ENCODE measurements at regions not wholly inside any gene's neighbourhood (a gene's known extent, or its start where the extent isn't known, plus 50 kb on each side); places are given as distances from the start of the nearest gene placed in this dataset.

GRCh38 chr14:85223667-85224066, 306.3 kb upstream of the FLRT2 start:
- TF ChIP-seq, protein P1, sequence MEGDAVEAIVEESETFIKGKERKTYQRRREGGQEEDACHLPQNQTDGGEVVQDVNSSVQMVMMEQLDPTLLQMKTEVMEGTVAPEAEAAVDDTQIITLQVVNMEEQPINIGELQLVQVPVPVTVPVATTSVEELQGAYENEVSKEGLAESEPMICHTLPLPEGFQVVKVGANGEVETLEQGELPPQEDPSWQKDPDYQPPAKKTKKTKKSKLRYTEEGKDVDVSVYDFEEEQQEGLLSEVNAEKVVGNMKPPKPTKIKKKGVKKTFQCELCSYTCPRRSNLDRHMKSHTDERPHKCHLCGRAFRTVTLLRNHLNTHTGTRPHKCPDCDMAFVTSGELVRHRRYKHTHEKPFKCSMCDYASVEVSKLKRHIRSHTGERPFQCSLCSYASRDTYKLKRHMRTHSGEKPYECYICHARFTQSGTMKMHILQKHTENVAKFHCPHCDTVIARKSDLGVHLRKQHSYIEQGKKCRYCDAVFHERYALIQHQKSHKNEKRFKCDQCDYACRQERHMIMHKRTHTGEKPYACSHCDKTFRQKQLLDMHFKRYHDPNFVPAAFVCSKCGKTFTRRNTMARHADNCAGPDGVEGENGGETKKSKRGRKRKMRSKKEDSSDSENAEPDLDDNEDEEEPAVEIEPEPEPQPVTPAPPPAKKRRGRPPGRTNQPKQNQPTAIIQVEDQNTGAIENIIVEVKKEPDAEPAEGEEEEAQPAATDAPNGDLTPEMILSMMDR (IDR thresholded peaks at IDR 0.05): no peak
- TF ChIP-seq POLR2A (IDR thresholded peaks at IDR 0.05): no peak
- H3K4me3 ChIP-seq (ENCODE audit: low read depth, poor library complexity, severe bottlenecking): no peak overlapping the region
- intact Hi-C loops (cut with DNase I; ENCODE audit: low total_unique reads): no loop called here
- 60 to 72% methylated on average over 3 of the region's 3 CpGs for WGBS, 2 donors
- no peak for DNase-seq (ENCODE audit: low spot score in 2 of 2)

DNA sequence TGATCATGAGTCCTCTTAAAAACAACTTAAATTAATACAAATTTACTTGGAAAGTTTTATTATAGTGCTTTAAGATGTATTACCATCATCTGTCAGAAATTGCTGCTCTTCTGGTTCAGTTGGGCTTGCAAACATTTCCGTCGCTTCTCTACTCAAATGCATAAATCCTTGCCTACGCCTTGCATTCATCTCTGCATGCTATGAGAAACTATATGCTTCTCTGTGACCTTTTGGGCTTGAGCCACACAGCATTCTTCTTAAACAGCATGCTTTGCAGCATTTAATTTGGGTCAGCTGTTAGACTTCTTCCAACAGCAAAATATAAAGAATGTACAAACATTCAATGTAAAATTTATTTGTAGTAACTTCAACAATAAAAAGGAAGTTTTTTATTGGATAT, 305.7 kb upstream of the FLRT2 start:
- intact Hi-C loops (cut with DNase I; ENCODE audit: low total_unique reads): no loop called here
- no peak overlapping the region for H3K4me3 ChIP-seq (ENCODE audit: low read depth, poor library complexity, severe bottlenecking)
- TF ChIP-seq POLR2A (IDR thresholded peaks at IDR 0.05): no peak
- TF ChIP-seq, protein P1 (IDR thresholded peaks at IDR 0.05): no peak
- DNase-seq (ENCODE audit: low spot score in 2 of 2): no peak
- WGBS, 2 donors: 63 to 79% methylated on average over 3 of the region's 3 CpGs

DNA sequence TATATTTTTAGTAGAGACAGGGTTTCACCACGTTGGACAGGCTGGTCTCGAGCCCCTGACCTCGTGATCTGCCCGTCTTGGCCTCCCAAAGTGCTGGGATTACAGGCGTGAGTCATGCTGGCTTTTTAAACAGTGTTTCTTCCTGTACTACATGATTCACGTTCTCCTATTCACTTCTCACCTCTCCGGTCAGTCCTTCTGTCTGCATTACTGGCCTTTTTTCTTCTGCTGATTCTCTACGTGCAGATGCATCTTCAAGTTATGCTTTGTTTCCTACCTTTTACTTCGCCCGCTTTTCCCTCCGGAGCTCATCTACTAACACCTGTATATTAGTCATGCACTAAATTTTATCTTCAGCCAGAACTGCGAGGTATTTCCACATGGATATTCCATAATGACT, 296.2 kb upstream of the FLRT2 start:
- no peak for TF ChIP-seq POLR2A (IDR thresholded peaks at IDR 0.05)
- TF ChIP-seq, protein P1 (IDR thresholded peaks at IDR 0.05): no peak
- WGBS, 2 donors: 80 to 81% methylated on average over 12 of the region's 12 CpGs
- DNase-seq (ENCODE audit: low spot score in 2 of 2): no peak
- no peak overlapping the region for H3K4me3 ChIP-seq (ENCODE audit: low read depth, poor library complexity, severe bottlenecking)
- intact Hi-C loops (cut with DNase I; ENCODE audit: low total_unique reads): no loop called here

DNA sequence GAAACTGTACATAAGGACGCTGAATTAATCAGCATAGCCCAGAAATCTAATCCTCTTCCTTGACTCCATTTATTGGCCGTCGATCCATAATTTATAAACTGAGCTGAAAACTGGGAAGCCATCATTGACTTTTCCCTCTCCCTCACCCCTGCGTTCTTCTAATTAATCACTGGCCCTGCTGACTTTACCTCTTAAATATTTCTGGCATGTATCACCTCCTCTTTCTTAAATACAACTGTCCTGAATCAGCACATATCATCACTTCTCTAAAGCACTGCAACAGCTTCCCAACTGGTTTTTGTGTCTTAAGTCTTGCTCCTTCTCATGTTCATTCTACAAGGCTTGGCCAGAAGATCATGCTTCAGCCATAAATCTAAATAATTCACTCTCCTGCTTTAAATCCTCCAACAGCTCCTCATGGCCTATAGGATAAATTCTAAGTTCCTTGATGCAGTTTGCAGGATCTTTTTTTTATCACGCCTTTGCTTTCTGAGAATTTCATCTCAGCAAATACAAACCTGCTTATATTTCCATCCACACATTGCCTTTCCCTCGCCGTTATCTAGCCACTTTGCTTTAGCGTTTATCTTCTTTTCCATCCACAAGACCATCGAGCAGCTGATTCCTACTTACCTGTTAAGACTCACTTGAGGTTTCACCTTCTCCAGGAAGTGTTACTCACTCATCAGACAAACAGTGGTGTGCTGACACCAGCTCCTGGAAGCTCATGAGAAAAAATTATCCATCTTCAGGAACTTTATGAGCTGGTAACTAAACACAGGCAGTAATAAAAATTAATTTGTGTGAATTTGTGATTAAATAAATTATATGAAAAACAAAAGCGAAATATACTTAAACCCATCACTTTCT, 295.6 kb upstream of the FLRT2 start:
- no peak for TF ChIP-seq POLR2A (IDR thresholded peaks at IDR 0.05)
- TF ChIP-seq, protein P1 (IDR thresholded peaks at IDR 0.05): no peak
- 92% methylated on average over 10 of the region's 10 CpGs for WGBS, 2 donors
- DNase-seq (ENCODE audit: low spot score in 2 of 2): no peak
- intact Hi-C loops (cut with DNase I; ENCODE audit: low total_unique reads): no loop called here
- no peak overlapping the region for H3K4me3 ChIP-seq (ENCODE audit: low read depth, poor library complexity, severe bottlenecking)

GRCh38 chr14:85235868-85236267, 294.1 kb upstream of the FLRT2 start:
- no peak for DNase-seq (ENCODE audit: low spot score in 2 of 2)
- no peak overlapping the region for H3K4me3 ChIP-seq (ENCODE audit: low read depth, poor library complexity, severe bottlenecking)
- intact Hi-C loops (cut with DNase I; ENCODE audit: low total_unique reads): no loop called here
- WGBS, 2 donors: 78 to 82% methylated on average over 3 of the region's 3 CpGs
- TF ChIP-seq, protein P1 (IDR thresholded peaks at IDR 0.05): no peak
- TF ChIP-seq POLR2A (IDR thresholded peaks at IDR 0.05): no peak

DNA sequence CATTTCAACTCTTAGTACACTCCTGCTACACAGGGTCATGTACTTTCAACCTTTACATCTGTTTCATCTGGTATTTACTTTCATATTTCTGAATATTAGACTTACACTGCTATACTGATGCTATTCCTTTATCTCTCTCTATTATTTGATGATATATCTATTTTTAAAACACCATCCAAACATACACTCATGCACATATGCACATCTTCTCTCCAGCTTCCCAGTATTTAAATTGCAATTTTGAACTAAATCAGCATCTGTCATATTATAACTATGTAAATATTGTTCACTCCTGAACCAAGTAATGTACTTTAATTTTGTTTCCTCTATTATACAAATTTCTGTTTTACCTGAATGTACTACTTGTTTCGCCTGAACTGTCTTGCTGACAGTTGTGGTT, 293.6 kb upstream of the FLRT2 start:
- TF ChIP-seq, protein P1 (IDR thresholded peaks at IDR 0.05): no peak
- no peak for TF ChIP-seq POLR2A (IDR thresholded peaks at IDR 0.05)
- no peak for DNase-seq (ENCODE audit: low spot score in 2 of 2)
- 37 to 86% methylated on average over 1 of the region's 1 CpG for WGBS, 2 donors
- no peak overlapping the region for H3K4me3 ChIP-seq (ENCODE audit: low read depth, poor library complexity, severe bottlenecking)
- intact Hi-C loops (cut with DNase I; ENCODE audit: low total_unique reads): no loop called here
